Right lobe of liver (tissue), 6 donors: ENCODE measurements at regions not wholly inside any gene's neighbourhood (a gene's known extent, or its start where the extent isn't known, plus 50 kb on each side); places are given as distances from the start of the nearest gene placed in this dataset.
"Not testable (repeated sequence)": the region's sequence is repeated elsewhere in the genome, so short reads cannot be mapped to it uniquely, and the experiment has no call there.

ENCODE experiments used
- ATAC-seq, 4 donors: fragments of 200-7000 bp; cut with Tn5 transposase; one replicate each; pipeline ENCODE4 v1.9.1; 2020; ENCODE audit warnings: mild to moderate bottlenecking in 4 of 4, moderate library complexity in 4 of 4
- DNase-seq, 3 donors: peaks; one replicate each; pipeline ENCODE4 v3.0.0-alpha.2; 2020
- H3K27ac ChIP-seq, 3 donors: fragments of 200-600 bp; one replicate each; pipeline ENCODE4 v1.8.0; 2022
- H3K27me3 ChIP-seq, 2 donors: fragments of 200-600 bp; one replicate each; pipeline ENCODE4 v1.8.0; 2022
- H3K36me3 ChIP-seq, 4 donors: fragments of 200-600 bp; sonication (generic) in 1 of 4; one replicate each; pipeline versions ENCODE4 v1.5.1 to v1.8.0; 2017 to 2022; ENCODE audit warnings: control low read depth in 1 of 4
- H3K4me1 ChIP-seq, 4 donors: fragments of 200-600 bp; sonication (generic) in 1 of 4; one replicate each; pipeline versions ENCODE4 v1.5.1 to v1.8.0; 2017 to 2022; ENCODE audit warnings: control low read depth in 1 of 4
- H3K4me3 ChIP-seq, 3 donors: fragments of 200-600 bp; one replicate each; pipeline ENCODE4 v1.8.0; 2022
- H3K9me3 ChIP-seq, 4 donors: fragments of 200-600 bp; sonication (generic) in 1 of 4; one replicate each; pipeline versions ENCODE4 v1.5.1 to v1.8.0; 2017 to 2022; ENCODE audit warnings: control low read depth in 1 of 4
- POLR2A ChIP-seq: fragments of 450-650 bp; IDR thresholded peaks from one replicate; pipeline ENCODE4 v1.6.1; 2017; ENCODE audit warnings: antibody characterized with exemption, mild to moderate bottlenecking
- WGBS: methylation state at CpG from one replicate; pipeline ENCODE4 v1.1.6; 2018; ENCODE audit warnings: low coverage, low lambda C conversion rate; ENCODE audit not compliant: insufficient coverage; ENCODE audit errors: missing lambda C conversion rate; 5-methylcytosine and 5-hydroxymethylcytosine counted together
- intact Hi-C, 2 donors: fragments of 100-400 bp; cut with DNase I; formaldehyde crosslinking; loops; one replicate each; pipeline versions ENCODE4 v1.11.2 to v1.14.1; 2022
- TF ChIP-seq, protein P1 (sequence below), 4 donors: fragments of 200-600 bp in 3 of 4; fragments of 450-650 bp in 1 of 4; IDR thresholded peaks; one replicate each; pipeline versions ENCODE4 v1.5.1 to v1.8.0; 2016 to 2022; ENCODE audit warnings: antibody characterized with exemption in 4 of 4, mild to moderate bottlenecking in 2 of 4
- donor health status: DM: no; HTN: yes; CAD: no.
- donor health status: DM: no; HTN: no; CAD: no.
- donor health status: DM: no; HTN: no; CAD: no.
- donor health status: DM: no; HTN: yes; CAD: no.
- donor health status: DM: no; HTN: yes; CAD: no.

DNA sequence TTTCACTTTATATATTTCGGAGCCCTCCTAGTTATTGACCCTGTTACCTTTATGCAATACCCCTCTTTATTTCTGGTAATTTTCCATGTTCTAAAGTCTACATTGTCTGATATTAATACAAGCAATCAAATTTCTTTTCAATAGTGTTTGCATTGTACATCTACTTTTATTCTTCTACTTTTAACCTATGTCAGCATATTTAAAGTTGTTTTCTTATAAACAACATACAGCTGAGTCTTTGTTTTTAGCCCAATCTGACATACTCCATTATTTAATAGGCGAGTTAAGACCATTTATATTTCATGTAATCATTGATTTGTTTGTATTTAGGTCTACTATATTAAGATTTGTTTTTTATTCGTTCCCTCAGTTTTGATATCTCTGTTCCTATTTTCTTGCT, 108.5 kb upstream of the SPACA7 start:
- Histone ChIP-seq H3K27me3 (no peaks in the 10 kb centered on the region), H3K4me1 (no peaks in the 10 kb centered on the region), H3K4me3 (no peak overlapping the region), H3K27ac (no peak overlapping the region), H3K9me3 (no peaks in the 10 kb centered on the region), H3K36me3 (no peaks in the 10 kb centered on the region)
- DNase-seq (no peak), ATAC-seq (no peak)
- no peak for TF ChIP-seq POLR2A
- TF ChIP-seq, protein P1, sequence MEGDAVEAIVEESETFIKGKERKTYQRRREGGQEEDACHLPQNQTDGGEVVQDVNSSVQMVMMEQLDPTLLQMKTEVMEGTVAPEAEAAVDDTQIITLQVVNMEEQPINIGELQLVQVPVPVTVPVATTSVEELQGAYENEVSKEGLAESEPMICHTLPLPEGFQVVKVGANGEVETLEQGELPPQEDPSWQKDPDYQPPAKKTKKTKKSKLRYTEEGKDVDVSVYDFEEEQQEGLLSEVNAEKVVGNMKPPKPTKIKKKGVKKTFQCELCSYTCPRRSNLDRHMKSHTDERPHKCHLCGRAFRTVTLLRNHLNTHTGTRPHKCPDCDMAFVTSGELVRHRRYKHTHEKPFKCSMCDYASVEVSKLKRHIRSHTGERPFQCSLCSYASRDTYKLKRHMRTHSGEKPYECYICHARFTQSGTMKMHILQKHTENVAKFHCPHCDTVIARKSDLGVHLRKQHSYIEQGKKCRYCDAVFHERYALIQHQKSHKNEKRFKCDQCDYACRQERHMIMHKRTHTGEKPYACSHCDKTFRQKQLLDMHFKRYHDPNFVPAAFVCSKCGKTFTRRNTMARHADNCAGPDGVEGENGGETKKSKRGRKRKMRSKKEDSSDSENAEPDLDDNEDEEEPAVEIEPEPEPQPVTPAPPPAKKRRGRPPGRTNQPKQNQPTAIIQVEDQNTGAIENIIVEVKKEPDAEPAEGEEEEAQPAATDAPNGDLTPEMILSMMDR (IDR thresholded peaks at IDR 0.05), result no peak
- intact Hi-C loops, result no loop called here
- 69% methylated on average over 3 of the region's 3 CpGs for WGBS

DNA sequence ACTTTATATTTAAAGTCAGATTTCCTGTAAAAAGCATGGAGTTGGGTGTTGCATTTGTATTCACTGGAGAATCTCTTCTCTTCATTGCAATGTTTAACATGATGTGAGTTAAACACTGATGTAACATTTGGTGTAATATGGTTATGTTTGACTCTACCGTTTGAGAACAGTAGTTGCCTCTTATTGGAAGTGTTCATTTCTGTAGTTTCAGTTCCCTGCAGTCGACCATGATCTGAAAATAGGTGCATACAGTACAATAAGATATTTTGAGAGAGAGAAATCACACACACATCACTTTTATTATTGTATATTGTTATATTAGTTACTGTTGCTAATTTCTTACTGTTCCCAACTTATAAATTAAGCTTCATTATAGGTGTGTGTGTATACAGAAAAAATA, 105.2 kb upstream of the SPACA7 start:
- no peak overlapping the region for H3K27ac ChIP-seq
- H3K27me3 ChIP-seq, result no peaks in the 10 kb centered on the region
- intact Hi-C loops, result no loop called here
- TF ChIP-seq, protein P1 (IDR thresholded peaks at IDR 0.05), result no peak
- TF ChIP-seq POLR2A, result no peak
- DNase-seq (no peak), ATAC-seq (no peak)
- no peaks in the 10 kb centered on the region for H3K4me1 ChIP-seq
- H3K9me3 ChIP-seq, result no peaks in the 10 kb centered on the region
- H3K4me3 ChIP-seq, result no peak overlapping the region
- 50% methylated on average over 2 of the region's 2 CpGs for whole genome bisulfite sequencing
- no peaks in the 10 kb centered on the region for H3K36me3 ChIP-seq

DNA sequence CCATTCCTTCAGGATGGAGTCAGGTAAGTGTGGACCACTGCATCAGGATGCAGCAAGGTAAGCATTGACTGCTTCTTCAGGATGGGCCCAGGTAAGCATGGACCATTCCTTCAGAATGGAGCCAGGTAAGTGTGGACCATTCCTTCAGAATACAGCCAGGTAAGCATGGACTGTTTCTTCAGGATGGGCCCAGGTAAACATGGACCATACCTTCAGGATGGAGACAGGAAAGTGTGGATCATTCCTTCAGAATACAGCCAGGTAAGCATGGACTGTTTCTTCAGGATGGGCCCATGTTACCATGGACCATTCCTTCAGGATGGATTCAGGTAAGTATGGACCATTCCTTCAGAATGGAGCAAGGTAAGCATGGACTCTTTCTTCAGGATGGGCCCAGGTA, 89.4 kb upstream of the SPACA7 start:
- ATAC-seq, H3K4me3 ChIP-seq, DNase-seq, H3K27ac ChIP-seq, intact Hi-C loops, H3K36me3 ChIP-seq, H3K9me3 ChIP-seq, H3K4me1 ChIP-seq, H3K27me3 ChIP-seq: not testable (repeated sequence)

DNA sequence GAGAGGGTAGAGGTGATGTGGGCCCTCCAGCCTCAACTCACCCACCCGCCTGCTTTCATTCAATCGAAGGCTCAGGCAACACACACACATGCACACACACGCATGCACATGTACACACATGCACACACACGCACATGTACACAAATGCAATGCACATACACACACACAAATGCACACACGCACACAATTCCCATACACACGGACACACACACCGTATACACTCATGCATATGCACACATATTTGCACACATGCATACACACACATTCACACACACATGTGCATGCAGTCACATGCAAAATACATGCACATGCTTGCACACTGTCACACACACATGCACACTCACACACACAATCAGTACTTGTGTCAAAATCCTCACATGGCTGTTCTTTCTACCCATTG, 55.9 kb upstream of the SPACA7 start:
- H3K4me1 ChIP-seq, result no peaks in the 10 kb centered on the region
- no peak for ATAC-seq
- TF ChIP-seq, protein P1 (IDR thresholded peaks at IDR 0.05), result no peak
- TF ChIP-seq POLR2A, result no peak
- WGBS, result 71% methylated on average over 6 of the region's 7 CpGs
- no peak for DNase-seq
- no peak overlapping the region for H3K4me3 ChIP-seq
- no peaks in the 10 kb centered on the region for H3K27me3 ChIP-seq
- intact Hi-C loops, result no loop called here
- no peaks in the 10 kb centered on the region for H3K36me3 ChIP-seq
- no peak overlapping the region for H3K27ac ChIP-seq
- no peaks in the 10 kb centered on the region for H3K9me3 ChIP-seq

DNA sequence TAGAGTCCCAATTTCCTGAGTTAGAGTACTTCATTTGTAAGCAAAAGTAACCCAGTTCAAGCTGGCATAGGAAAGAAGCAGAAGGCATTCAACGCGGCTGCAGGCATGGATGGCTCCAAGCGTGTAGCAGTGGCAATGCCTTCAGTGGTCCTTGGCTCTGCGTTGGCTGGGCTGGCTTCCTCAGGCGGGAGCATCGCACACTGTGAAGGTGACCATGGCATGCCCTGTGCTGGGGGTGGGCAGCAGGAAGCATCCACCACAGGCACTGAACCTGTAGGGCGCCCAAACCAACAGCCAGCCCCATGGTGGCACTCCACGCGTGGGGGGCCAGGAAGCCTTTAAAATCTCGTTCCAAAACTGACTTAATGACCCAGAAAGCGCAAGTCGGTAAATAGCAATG, 53.6 kb upstream of the SPACA7 start:
- intact Hi-C loops, result no loop called here
- no peaks in the 10 kb centered on the region for H3K36me3 ChIP-seq
- no peaks in the 10 kb centered on the region for H3K27me3 ChIP-seq
- no peak for ATAC-seq
- no peak for TF ChIP-seq POLR2A
- TF ChIP-seq, protein P1 (IDR thresholded peaks at IDR 0.05), result no peak
- WGBS, result 85% methylated on average over 6 of the region's 12 CpGs
- no peak for DNase-seq
- no peak overlapping the region for H3K4me3 ChIP-seq
- H3K27ac ChIP-seq, result no peak overlapping the region
- no peaks in the 10 kb centered on the region for H3K9me3 ChIP-seq
- no peaks in the 10 kb centered on the region for H3K4me1 ChIP-seq
